VCaP (cell line): ENCODE measurements at regions not wholly inside any gene's neighbourhood (a gene's known extent, or its start where the extent isn't known, plus 50 kb on each side); places are given as distances from the start of the nearest gene placed in this dataset.

Experiments used
- H3K27ac ChIP-seq: fragments of 450-650 bp; 2 replicates; pipeline ENCODE4 v1.5.1; 2017
- CTCF ChIP-seq: fragments of 450-650 bp; conservative IDR thresholded peaks from 2 replicates; pipeline ENCODE4 v1.5.1; 2017; ENCODE audit warnings: mild to moderate bottlenecking, moderate library complexity

- no peak for TF ChIP-seq CTCF
- H3K27ac ChIP-seq = no peak overlapping the region
These were observed 370.4 kb upstream of the FAT3 start for GRCh38 chr11:91854171-91854570.

GRCh38 chr11:91851908-91852307 is 372.7 kb upstream of the FAT3 start:
- no peak overlapping the region for H3K27ac ChIP-seq
- TF ChIP-seq CTCF = no peak

- no peak overlapping the region for H3K27ac ChIP-seq
These were observed 373.9 kb upstream of the FAT3 start for GRCh38 chr11:91850533-91851275.

DNA sequence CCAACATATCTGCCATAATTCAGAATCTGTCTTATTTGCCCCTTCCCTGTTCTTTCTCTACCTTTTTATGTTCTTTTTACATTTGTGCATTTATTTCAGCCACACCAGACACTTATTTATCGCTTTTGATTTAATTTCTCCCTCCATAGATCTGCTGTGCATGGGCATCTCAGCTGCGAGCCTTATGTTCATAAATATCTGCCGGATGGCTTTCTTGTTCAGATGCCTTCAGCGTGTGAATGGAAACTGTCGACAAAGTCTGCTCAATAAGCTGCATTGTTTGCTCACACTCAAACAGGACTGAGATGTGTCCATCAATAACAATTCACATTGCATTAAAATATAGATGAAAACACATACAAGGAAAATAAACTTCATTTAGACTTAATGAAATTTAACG is 374.6 kb upstream of the FAT3 start:
- H3K27ac ChIP-seq = no peak overlapping the region
- TF ChIP-seq CTCF = no peak

More at GRCh38 chr11:91850533-91851275, 373.9 kb upstream of the FAT3 start:
- no peak for TF ChIP-seq CTCF

DNA sequence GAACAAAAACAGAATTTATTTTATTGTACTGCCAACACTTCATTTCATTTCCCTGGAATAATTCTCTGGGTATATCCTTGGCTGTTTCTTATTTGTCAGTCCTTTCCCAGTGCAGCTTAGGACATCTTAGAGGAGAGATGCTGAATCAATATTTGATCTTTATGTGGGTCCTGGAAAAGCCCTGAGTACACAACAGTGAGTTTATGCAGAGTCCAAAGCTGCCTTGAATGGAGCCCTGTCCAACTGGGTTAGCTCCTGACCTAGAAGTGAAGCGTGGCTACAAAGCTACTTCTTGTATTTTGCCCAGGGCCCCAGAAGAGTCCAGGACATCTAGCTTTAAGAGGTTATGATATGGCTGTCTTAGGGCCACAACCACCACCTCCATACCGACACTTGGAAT is 378.0 kb upstream of the FAT3 start:
- no peak for TF ChIP-seq CTCF
- H3K27ac ChIP-seq = peak overlapping the region; percentile 67

GRCh38 chr11:91846002-91846401 is 378.6 kb upstream of the FAT3 start:
- no peak for TF ChIP-seq CTCF
- H3K27ac ChIP-seq = peak overlapping the region; percentile 67

GRCh38 chr11:91840640-91841240 is 383.9 kb upstream of the FAT3 start:
- TF ChIP-seq CTCF = no peak

More at GRCh38 chr11:91840640-91841240, 383.9 kb upstream of the FAT3 start:
- H3K27ac ChIP-seq = no peak overlapping the region
